A549 (cell line): ENCODE measurements at regions not wholly inside any gene's neighbourhood (a gene's known extent, or its start where the extent isn't known, plus 50 kb on each side); places are given as distances from the start of the nearest gene placed in this dataset.

Experiments
- ATAC-seq, 2 experiments: fragments of 200-7000 bp in 1 of 2; fragments of >200 bp in 1 of 2; cut with Nextera tagmentation in 1 of 2; cut with Tn5 transposase in 1 of 2; 3 replicates each; pipeline versions ENCODE4 v1.8.0 to v1.9.1; 2018 to 2020; ENCODE audit warnings: mild to moderate bottlenecking in 1 of 2, moderate library complexity in 1 of 2
- CTCF ChIA-PET: fragments of 300-600 bp; sonication (Branson Sonifier 250); formaldehyde crosslinking; extraction: SDS; loops from one replicate; lab custom pipeline; 2021; ENCODE audit warnings: antibody characterized with exemption, inconsistent platforms; lab: Yijun Ruan, JAX
- POLR2A ChIA-PET: fragments of 350-600 bp; formaldehyde crosslinking; extraction: SDS; loops from one replicate; lab custom pipeline; 2021; ENCODE audit warnings: antibody characterized with exemption, inconsistent platforms; lab: Yijun Ruan, JAX
- DNase-seq, 2 experiments: peaks; one replicate each; pipeline versions ENCODE4 v3.0.0 to v3.0.0-alpha.2; 2011 to 2016; ENCODE audit warnings: low read depth in 1 of 2, low spot score in 1 of 2
- FAIRE-seq: peaks from 2 replicates; lab custom pipeline; 2011; peaks lifted over from hg19 to GRCh38; lab: Jason Lieb, UNC
- H3K27ac ChIP-seq, 2 experiments: fragments of >200 bp; sonication (Bioruptor Twin); formaldehyde crosslinking; 3 replicates each; pipeline ENCODE4 v1.5.1; 2016 to 2017
- H3K4me1 ChIP-seq: fragments of >200 bp; sonication (Bioruptor Twin); formaldehyde crosslinking; 3 replicates; pipeline ENCODE4 v1.6.1; 2016
- H3K4me2 ChIP-seq: fragments of >200 bp; sonication (Bioruptor Twin); formaldehyde crosslinking; 3 replicates; pipeline ENCODE4 v1.6.1; 2016
- H3K4me3 ChIP-seq: fragments of >200 bp; sonication (Bioruptor Twin); formaldehyde crosslinking; 3 replicates; pipeline ENCODE4 v1.5.1; 2016
- H3K9me3 ChIP-seq: fragments of >200 bp; sonication (Bioruptor Twin); formaldehyde crosslinking; 3 replicates; pipeline ENCODE4 v1.6.1; 2016
- CBX8 ChIP-seq: fragments of 200-600 bp; sonication (generic); IDR thresholded peaks from 2 replicates; pipeline ENCODE4 v1.6.1; 2016
- CHD2 ChIP-seq: fragments of 150-350 bp; IDR thresholded peaks from 2 replicates; pipeline ENCODE4 v1.6.1; 2014; ENCODE audit warnings: low read length; ENCODE audit not compliant: partially characterized antibody
- EHF ChIP-seq: fragments of 250-450 bp; sonication (Bioruptor Pico); IDR thresholded peaks from 2 replicates; pipeline ENCODE4 v1.5.0; 2020; ENCODE audit warnings: mild to moderate bottlenecking
- ESRRA ChIP-seq: fragments of 150-350 bp; IDR thresholded peaks from 2 replicates; pipeline ENCODE4 v1.6.1; 2014; ENCODE audit warnings: mild to moderate bottlenecking, low read length, borderline replicate concordance
- FOSL2 ChIP-seq, 2 experiments: fragments of 450-650 bp in 1 of 2; fragments of >200 bp in 1 of 2; sonication (Bioruptor Twin) in 1 of 2; formaldehyde crosslinking; IDR thresholded peaks; 2 replicates each; pipeline versions ENCODE4 v1.5.0 to v1.6.1; 2016 to 2020; ENCODE audit warnings: mild to moderate bottlenecking in 1 of 2, moderate library complexity in 1 of 2
- HDAC2 ChIP-seq: fragments of 200-600 bp; sonication (generic); IDR thresholded peaks from 2 replicates; pipeline ENCODE4 v1.6.1; 2016
- HOXB5 ChIP-seq: fragments of 250-450 bp; sonication (Bioruptor Pico); IDR thresholded peaks from 2 replicates; pipeline ENCODE4 v1.5.0; 2020; ENCODE audit warnings: mild to moderate bottlenecking, moderate library complexity
- MYC ChIP-seq: IDR thresholded peaks from 2 replicates; pipeline ENCODE4 v1.6.1; 2012; ENCODE audit warnings: mild to moderate bottlenecking, inconsistent platforms, low read length, improper control_type of control experiment, borderline replicate concordance
- NFE2L2 ChIP-seq: fragments of 150-350 bp; conservative IDR thresholded peaks from 2 replicates; pipeline ENCODE4 v1.6.1; 2014; ENCODE audit warnings: low read length
- NPAS2 ChIP-seq: fragments of 250-450 bp; sonication (Bioruptor Pico); IDR thresholded peaks from 2 replicates; pipeline ENCODE4 v1.8.0; 2022; ENCODE audit warnings: mild to moderate bottlenecking, moderate library complexity, borderline replicate concordance
- PHF8 ChIP-seq: fragments of 200-600 bp; sonication (generic); IDR thresholded peaks from 2 replicates; pipeline ENCODE4 v1.6.1; 2016; ENCODE audit warnings: low read depth, mild to moderate bottlenecking, antibody characterized with exemption, moderate library complexity, borderline replicate concordance
- POLR2A ChIP-seq: IDR thresholded peaks from 2 replicates; pipeline ENCODE4 v1.6.1; 2012; ENCODE audit warnings: mild to moderate bottlenecking, low read length
- RARB ChIP-seq: fragments of 250-450 bp; sonication (Bioruptor Pico); IDR thresholded peaks from 2 replicates; pipeline ENCODE4 v1.8.0; 2021; ENCODE audit warnings: mild to moderate bottlenecking, moderate library complexity
- RNF2 ChIP-seq: fragments of 200-600 bp; sonication (generic); IDR thresholded peaks from 2 replicates; pipeline ENCODE4 v1.6.1; 2016; ENCODE audit warnings: low read depth, mild to moderate bottlenecking, antibody characterized with exemption, moderate library complexity, borderline replicate concordance
- TFCP2L1 ChIP-seq: fragments of 250-450 bp; sonication (Bioruptor Pico); IDR thresholded peaks from 2 replicates; pipeline ENCODE4 v1.5.0; 2021; ENCODE audit warnings: mild to moderate bottlenecking
- WGBS: methylation state at CpG from one replicate; pipeline ENCODE4 v1.1.6; 2017; ENCODE audit errors: missing lambda C conversion rate; 5-methylcytosine and 5-hydroxymethylcytosine counted together
- TF ChIP-seq, protein P1 (sequence below): fragments of >200 bp; sonication (Bioruptor Twin); formaldehyde crosslinking; IDR thresholded peaks from 3 replicates; pipeline ENCODE4 v1.6.1; 2016
- TF ChIP-seq, protein P2 (sequence below): fragments of 250-450 bp; sonication (Bioruptor Pico); IDR thresholded peaks from 2 replicates; pipeline ENCODE4 v1.5.0; 2021; ENCODE audit warnings: mild to moderate bottlenecking, moderate library complexity, borderline replicate concordance
- TF ChIP-seq, protein P3 (sequence below): fragments of 150-350 bp; IDR thresholded peaks from 2 replicates; pipeline ENCODE4 v1.6.1; 2014; ENCODE audit warnings: low read depth, mild to moderate bottlenecking, low read length
- TF ChIP-seq, protein P4 (sequence below): IDR thresholded peaks from 2 replicates; pipeline ENCODE4 v1.6.1; 2012
- TF ChIP-seq, protein P5 (sequence below): fragments of >200 bp; sonication (Bioruptor Twin); formaldehyde crosslinking; IDR thresholded peaks from 3 replicates; pipeline ENCODE4 v1.5.1; 2016

DNA sequence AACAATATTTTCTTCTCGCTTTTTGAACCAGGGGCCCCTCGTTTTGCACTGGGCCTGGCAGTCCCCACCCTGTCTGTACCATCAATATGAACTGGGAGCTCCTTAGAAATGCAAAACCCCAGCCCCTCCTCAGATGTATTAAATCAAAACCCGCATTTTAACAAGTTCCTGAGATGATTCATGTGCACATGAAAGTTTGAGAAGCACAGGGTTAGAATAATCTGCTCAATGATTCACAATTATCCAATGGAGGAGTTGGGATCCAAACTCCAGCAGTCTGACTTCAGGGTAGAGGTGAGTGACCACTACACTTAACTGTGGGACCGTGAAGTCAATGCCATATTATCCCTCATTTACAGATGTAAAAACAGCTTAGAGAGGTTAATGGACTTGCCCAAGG lies 256.4 kb downstream of the IGSF11 start:
- ChIA-PET POLR2A (no interaction called here), CTCF (interaction anchor here (1.4 kb wide), 1 partner anchor 11 kb away, joined by 3 read pairs; no protein-coding TSS in a partner anchor)
- Histone ChIP-seq H3K4me1 (no peaks in the 10 kb centered on the region), H3K4me3 (no peak overlapping the region), H3K27ac (no peak overlapping the region), H3K4me2 (no peak overlapping the region), H3K9me3 (no peaks in the 10 kb centered on the region)
- DNase-seq = no peak
- ATAC-seq = no peak
- no peak for FAIRE-seq
- TF ChIP-seq HDAC2 = no peak
- TF ChIP-seq, all 56 proteins: peak for 0
- WGBS = 12% methylated on average over 4 of the region's 4 CpGs

DNA sequence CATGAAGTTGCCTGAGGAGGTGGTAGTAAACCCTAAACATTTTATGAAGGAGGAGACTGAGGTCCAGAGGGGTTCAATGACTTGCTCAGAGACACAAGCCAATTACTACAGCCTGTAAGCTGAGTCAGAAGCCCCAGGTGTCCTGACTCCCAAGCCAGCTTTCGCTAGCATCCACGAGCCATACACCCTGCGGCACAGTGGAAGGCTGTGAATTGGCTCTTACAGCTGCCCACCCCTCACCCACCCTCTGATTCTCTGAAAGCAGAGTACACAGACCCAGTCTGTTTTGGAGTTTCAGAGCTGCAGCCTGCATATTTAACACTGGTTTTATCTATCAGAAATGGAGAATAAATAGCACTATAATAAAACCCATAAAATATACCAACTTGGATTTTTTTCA lies 253.4 kb downstream of the IGSF11 start:
- FAIRE-seq (no peak), DNase-seq (no peak), ATAC-seq (no peak)
- Histone ChIP-seq H3K4me3 (no peak overlapping the region), H3K27ac (no peak overlapping the region), H3K4me2 (no peak overlapping the region), H3K9me3 (no peaks in the 10 kb centered on the region), H3K4me1 (no peaks in the 10 kb centered on the region)
- WGBS = 17% methylated on average over 3 of the region's 3 CpGs
- POLR2A ChIA-PET = no interaction called here
- TF ChIP-seq CHD2 = no peak
- TF ChIP-seq, protein P1, sequence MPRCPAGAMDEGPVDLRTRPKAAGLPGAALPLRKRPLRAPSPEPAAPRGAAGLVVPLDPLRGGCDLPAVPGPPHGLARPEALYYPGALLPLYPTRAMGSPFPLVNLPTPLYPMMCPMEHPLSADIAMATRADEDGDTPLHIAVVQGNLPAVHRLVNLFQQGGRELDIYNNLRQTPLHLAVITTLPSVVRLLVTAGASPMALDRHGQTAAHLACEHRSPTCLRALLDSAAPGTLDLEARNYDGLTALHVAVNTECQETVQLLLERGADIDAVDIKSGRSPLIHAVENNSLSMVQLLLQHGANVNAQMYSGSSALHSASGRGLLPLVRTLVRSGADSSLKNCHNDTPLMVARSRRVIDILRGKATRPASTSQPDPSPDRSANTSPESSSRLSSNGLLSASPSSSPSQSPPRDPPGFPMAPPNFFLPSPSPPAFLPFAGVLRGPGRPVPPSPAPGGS = no peak
- CTCF ChIA-PET = no interaction called here

DNA sequence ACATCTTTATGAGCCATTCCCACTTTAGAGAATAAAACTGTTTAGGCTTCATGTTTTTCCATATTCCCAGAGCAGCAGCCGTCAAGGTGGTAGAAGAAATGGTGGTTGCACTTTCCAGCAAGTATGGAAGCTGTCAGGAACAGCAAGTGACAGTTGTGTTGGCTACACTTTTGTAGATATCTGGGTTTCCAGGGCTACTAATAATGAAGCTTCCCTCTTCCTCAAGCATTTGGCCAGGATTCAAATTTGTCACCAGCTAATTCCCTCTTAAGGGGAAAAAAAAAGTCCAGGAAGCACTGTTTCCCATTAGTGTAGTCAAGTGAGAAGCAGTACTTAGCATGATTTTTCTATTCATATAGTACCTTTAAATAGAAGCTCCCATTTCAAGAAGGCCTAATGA lies 252.8 kb downstream of the IGSF11 start:
- no peak overlapping the region for H3K4me2 ChIP-seq
- H3K27ac ChIP-seq = no peak overlapping the region
- H3K4me3 ChIP-seq = no peak overlapping the region
- H3K9me3 ChIP-seq = no peaks in the 10 kb centered on the region
- ATAC-seq (no peak), DNase-seq (no peak), FAIRE-seq (no peak)
- ChIA-PET CTCF (no interaction called here), POLR2A (no interaction called here)
- no peaks in the 10 kb centered on the region for H3K4me1 ChIP-seq
- 27% methylated on average over 1 of the region's 1 CpG for WGBS
- TF ChIP-seq, protein P2, sequence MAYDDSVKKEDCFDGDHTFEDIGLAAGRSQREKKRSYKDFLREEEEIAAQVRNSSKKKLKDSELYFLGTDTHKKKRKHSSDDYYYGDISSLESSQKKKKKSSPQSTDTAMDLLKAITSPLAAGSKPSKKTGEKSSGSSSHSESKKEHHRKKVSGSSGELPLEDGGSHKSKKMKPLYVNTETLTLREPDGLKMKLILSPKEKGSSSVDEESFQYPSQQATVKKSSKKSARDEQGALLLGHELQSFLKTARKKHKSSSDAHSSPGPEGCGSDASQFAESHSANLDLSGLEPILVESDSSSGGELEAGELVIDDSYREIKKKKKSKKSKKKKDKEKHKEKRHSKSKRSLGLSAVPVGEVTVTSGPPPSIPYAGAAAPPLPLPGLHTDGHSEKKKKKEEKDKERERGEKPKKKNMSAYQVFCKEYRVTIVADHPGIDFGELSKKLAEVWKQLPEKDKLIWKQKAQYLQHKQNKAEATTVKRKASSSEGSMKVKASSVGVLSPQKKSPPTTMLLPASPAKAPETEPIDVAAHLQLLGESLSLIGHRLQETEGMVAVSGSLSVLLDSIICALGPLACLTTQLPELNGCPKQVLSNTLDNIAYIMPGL = no peak
- TF ChIP-seq, protein P3, sequence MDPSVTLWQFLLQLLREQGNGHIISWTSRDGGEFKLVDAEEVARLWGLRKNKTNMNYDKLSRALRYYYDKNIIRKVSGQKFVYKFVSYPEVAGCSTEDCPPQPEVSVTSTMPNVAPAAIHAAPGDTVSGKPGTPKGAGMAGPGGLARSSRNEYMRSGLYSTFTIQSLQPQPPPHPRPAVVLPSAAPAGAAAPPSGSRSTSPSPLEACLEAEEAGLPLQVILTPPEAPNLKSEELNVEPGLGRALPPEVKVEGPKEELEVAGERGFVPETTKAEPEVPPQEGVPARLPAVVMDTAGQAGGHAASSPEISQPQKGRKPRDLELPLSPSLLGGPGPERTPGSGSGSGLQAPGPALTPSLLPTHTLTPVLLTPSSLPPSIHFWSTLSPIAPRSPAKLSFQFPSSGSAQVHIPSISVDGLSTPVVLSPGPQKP = no peak
- TF ChIP-seq NPAS2 (CRISPR knock-in tag) (no peak), ESRRA (no peak), MYC (no peak), CBX8 (no peak), TFCP2L1 (no peak), NFE2L2 (no peak), POLR2A (no peak), RARB (CRISPR knock-in tag) (no peak), PHF8 (no peak), RNF2 (no peak), EHF (CRISPR knock-in tag) (no peak), HOXB5 (no peak), FOSL2 (IDR thresholded peaks at IDR 0.05) (no peak), FOSL2 (CRISPR knock-in tag; IDR thresholded peaks at IDR 0.05) (no peak)
- TF ChIP-seq, protein P4, sequence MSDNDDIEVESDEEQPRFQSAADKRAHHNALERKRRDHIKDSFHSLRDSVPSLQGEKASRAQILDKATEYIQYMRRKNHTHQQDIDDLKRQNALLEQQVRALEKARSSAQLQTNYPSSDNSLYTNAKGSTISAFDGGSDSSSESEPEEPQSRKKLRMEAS = no peak
- TF ChIP-seq, protein P5, sequence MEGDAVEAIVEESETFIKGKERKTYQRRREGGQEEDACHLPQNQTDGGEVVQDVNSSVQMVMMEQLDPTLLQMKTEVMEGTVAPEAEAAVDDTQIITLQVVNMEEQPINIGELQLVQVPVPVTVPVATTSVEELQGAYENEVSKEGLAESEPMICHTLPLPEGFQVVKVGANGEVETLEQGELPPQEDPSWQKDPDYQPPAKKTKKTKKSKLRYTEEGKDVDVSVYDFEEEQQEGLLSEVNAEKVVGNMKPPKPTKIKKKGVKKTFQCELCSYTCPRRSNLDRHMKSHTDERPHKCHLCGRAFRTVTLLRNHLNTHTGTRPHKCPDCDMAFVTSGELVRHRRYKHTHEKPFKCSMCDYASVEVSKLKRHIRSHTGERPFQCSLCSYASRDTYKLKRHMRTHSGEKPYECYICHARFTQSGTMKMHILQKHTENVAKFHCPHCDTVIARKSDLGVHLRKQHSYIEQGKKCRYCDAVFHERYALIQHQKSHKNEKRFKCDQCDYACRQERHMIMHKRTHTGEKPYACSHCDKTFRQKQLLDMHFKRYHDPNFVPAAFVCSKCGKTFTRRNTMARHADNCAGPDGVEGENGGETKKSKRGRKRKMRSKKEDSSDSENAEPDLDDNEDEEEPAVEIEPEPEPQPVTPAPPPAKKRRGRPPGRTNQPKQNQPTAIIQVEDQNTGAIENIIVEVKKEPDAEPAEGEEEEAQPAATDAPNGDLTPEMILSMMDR = no peak
